ENCODE measurements at regions not wholly inside any gene's neighbourhood (a gene's known extent, or its start where the extent isn't known, plus 50 kb on each side); places are given as distances from the start of the nearest gene placed in this dataset.
A peak's percentile ranks its signal among the peaks of the same experiment; 100 is the strongest.

GRCh38 chr7:70907259-70908247 lies 224.4 kb upstream of the GALNT17 start:
- no peak for DNase-seq (ENCODE audit: low spot score)

GRCh38 chr7:70913924-70914323 lies 218.0 kb upstream of the GALNT17 start:
- no peak for DNase-seq (ENCODE audit: low spot score)

- DNase-seq (ENCODE audit: low spot score): no peak
Measured at GRCh38 chr7:70915067-70915466, 216.9 kb upstream of the GALNT17 start.

- DNase-seq (ENCODE audit: low spot score): no peak
Measured at GRCh38 chr7:70919481-70920073, 212.4 kb upstream of the GALNT17 start.

- DNase-seq (ENCODE audit: low spot score): no peak
Measured at GRCh38 chr7:70920876-70921275, 211.1 kb upstream of the GALNT17 start.

- DNase-seq (ENCODE audit: low spot score): no peak
Measured at GRCh38 chr7:70923181-70923845, 208.6 kb upstream of the GALNT17 start.

GRCh38 chr7:70925411-70926115 lies 206.4 kb upstream of the GALNT17 start:
- DNase-seq (ENCODE audit: low spot score): no peak

GRCh38 chr7:70926666-70927065 lies 205.3 kb upstream of the GALNT17 start:
- DNase-seq (ENCODE audit: low spot score): no peak

- peak; percentile 37 for DNase-seq (ENCODE audit: low spot score)
Measured at GRCh38 chr7:70935311-70935710, 196.6 kb upstream of the GALNT17 start.

- peak; percentile 40 for DNase-seq (ENCODE audit: low spot score)
Measured at GRCh38 chr7:70935854-70936253, 196.1 kb upstream of the GALNT17 start.

GRCh38 chr7:70937424-70937823 lies 194.5 kb upstream of the GALNT17 start:
- peak; percentile 6 for DNase-seq (ENCODE audit: low spot score)

- peak; percentile 4 for DNase-seq (ENCODE audit: low spot score)
Measured at GRCh38 chr7:70940597-70940996, 191.3 kb upstream of the GALNT17 start.

GRCh38 chr7:70942791-70943190 lies 189.2 kb upstream of the GALNT17 start:
- no peak for DNase-seq (ENCODE audit: low spot score)

GRCh38 chr7:70944516-70944915 lies 187.4 kb upstream of the GALNT17 start:
- DNase-seq (ENCODE audit: low spot score): peak; percentile 33

GRCh38 chr7:70947181-70947580 lies 184.8 kb upstream of the GALNT17 start:
- DNase-seq (ENCODE audit: low spot score): peak; percentile 37

- no peak for DNase-seq (ENCODE audit: low spot score)
Measured at GRCh38 chr7:70949862-70950261, 182.1 kb upstream of the GALNT17 start.

GRCh38 chr7:70951271-70951962 lies 180.5 kb upstream of the GALNT17 start:
- DNase-seq (ENCODE audit: low spot score): no peak

GRCh38 chr7:70952311-70952710 lies 179.6 kb upstream of the GALNT17 start:
- DNase-seq (ENCODE audit: low spot score): no peak

- no peak for DNase-seq (ENCODE audit: low spot score)
Measured at GRCh38 chr7:70953331-70953741, 178.6 kb upstream of the GALNT17 start.

GRCh38 chr7:70953796-70954195 lies 178.1 kb upstream of the GALNT17 start:
- DNase-seq (ENCODE audit: low spot score): no peak

GRCh38 chr7:70972693-70973092 lies 159.3 kb upstream of the GALNT17 start:
- no peak for DNase-seq (ENCODE audit: low spot score)

Measured in left forelimb (tissue), 1 donor.